B cell (primary cell): ENCODE measurements at regions not wholly inside any gene's neighbourhood (a gene's known extent, or its start where the extent isn't known, plus 50 kb on each side); places are given as distances from the start of the nearest gene placed in this dataset.
"Not testable (repeated sequence)": the region's sequence is repeated elsewhere in the genome, so short reads cannot be mapped to it uniquely, and the experiment has no call there.

Experiments
- ATAC-seq: fragments of 200-7000 bp; cut with Tn5 transposase; one replicate; pipeline ENCODE4 v1.10.0; 2021; ENCODE audit warnings: low read depth, mild to moderate bottlenecking, moderate number of reproducible peaks, moderate library complexity
- CTCF ChIA-PET: fragments of 350-600 bp; sonication (Branson Sonifier 250); formaldehyde crosslinking; loops from one replicate; lab custom pipeline; 2021; ENCODE audit warnings: antibody characterized with exemption, inconsistent platforms; lab: Charles Lee
- POLR2A ChIA-PET: fragments of 350-600 bp; sonication (Branson Sonifier 250); formaldehyde crosslinking; loops from one replicate; lab custom pipeline; 2021; ENCODE audit warnings: antibody characterized with exemption; lab: Charles Lee
- DNase-seq: peaks from one replicate; pipeline ENCODE4 v3.0.0; 2013
- H2AFZ ChIP-seq: 2 replicates; pipeline ENCODE4 v1.6.1; 2012; ENCODE audit warnings: mild to moderate bottlenecking, low read depth, low read length; ENCODE audit not compliant: insufficient read depth, poor library complexity, severe bottlenecking
- H3K27ac ChIP-seq, 2 donors: 1 replicate in 1 of 2; 2 replicates in 1 of 2; pipeline ENCODE4 v1.5.1; 2012 to 2013; ENCODE audit warnings: low read length in 2 of 2, mild to moderate bottlenecking in 2 of 2, moderate library complexity in 1 of 2
- H3K27me3 ChIP-seq, 4 experiments: fragments of 200-600 bp in 1 of 4; sonication (generic) in 1 of 4; replicated peaks in 1 of 4; 1 replicate in 2 of 4; 2 replicates in 2 of 4; pipeline versions ENCODE4 v1.6.1 to v1.7.0; 2013 to 2016; ENCODE audit warnings: low read length in 3 of 4, mild to moderate bottlenecking in 2 of 4, mixed read lengths in 1 of 4, moderate library complexity in 1 of 4; ENCODE audit not compliant: insufficient read depth in 4 of 4, control insufficient read depth in 3 of 4; ENCODE audit errors: control extremely low read depth in 1 of 4
- H3K36me3 ChIP-seq, 2 experiments: replicated peaks in 1 of 2; 1 replicate in 1 of 2; 2 replicates in 1 of 2; pipeline versions ENCODE4 v1.6.1 to v1.7.1; 2013; ENCODE audit warnings: low read length in 1 of 2; ENCODE audit not compliant: insufficient read depth in 2 of 2, control insufficient read depth in 1 of 2; ENCODE audit errors: control extremely low read depth in 1 of 2, extremely low read depth in 1 of 2
- H3K4me1 ChIP-seq, 2 donors: fragments of 200-600 bp in 1 of 2; sonication (generic) in 1 of 2; 1 replicate in 1 of 2; 2 replicates in 1 of 2; pipeline versions ENCODE4 v1.5.1 to v1.6.1; 2013 to 2017; ENCODE audit warnings: low read length in 2 of 2; ENCODE audit not compliant: control insufficient read depth in 2 of 2, insufficient read depth in 2 of 2
- H3K4me2 ChIP-seq: replicated peaks from 2 replicates; pipeline ENCODE3; 2012; ENCODE audit warnings: mild to moderate bottlenecking, low read depth, low read length; ENCODE audit not compliant: poor library complexity, severe bottlenecking
- H3K4me3 ChIP-seq, 5 experiments: fragments of 200-600 bp in 1 of 5; sonication (generic) in 1 of 5; 1 replicate in 3 of 5; 2 replicates in 2 of 5; pipeline versions ENCODE4 v1.5.1 to v1.7.0; 2011 to 2016; ENCODE audit warnings: low read length in 4 of 5, mild to moderate bottlenecking in 4 of 5, low read depth in 2 of 5, control low read depth in 1 of 5, moderate library complexity in 1 of 5; ENCODE audit not compliant: insufficient read depth in 1 of 5; ENCODE audit errors: control extremely low read depth in 1 of 5, extremely low read depth in 1 of 5
- H3K79me2 ChIP-seq: fragments of 200-600 bp; sonication (generic); one replicate; pipeline ENCODE4 v1.6.0; 2016; ENCODE audit warnings: low read length; ENCODE audit not compliant: control insufficient read depth, insufficient read depth
- H3K9ac ChIP-seq: fragments of 200-600 bp; sonication (generic); 2 replicates; pipeline ENCODE4 v1.6.1; 2017; ENCODE audit warnings: mild to moderate bottlenecking, low read length, moderate library complexity
- H3K9me3 ChIP-seq, 3 donors: one replicate each; pipeline versions ENCODE4 v1.6.1 to v1.7.1; 2013; ENCODE audit warnings: low read length in 2 of 3; ENCODE audit not compliant: control insufficient read depth in 2 of 3, insufficient read depth in 1 of 3; ENCODE audit errors: control extremely low read depth in 1 of 3
- H4K20me1 ChIP-seq: 2 replicates; pipeline ENCODE4 v1.6.0; 2012; ENCODE audit warnings: mild to moderate bottlenecking, low read length; ENCODE audit not compliant: insufficient read depth, control insufficient read depth, poor library complexity, severe bottlenecking
- H3K27ac Mint-ChIP-seq: one replicate; pipeline ENCODE4 v1.8.0; 2021; ENCODE audit warnings: mixed read lengths
- H3K27me3 Mint-ChIP-seq: one replicate; pipeline ENCODE4 v1.8.0; 2021; ENCODE audit warnings: mixed read lengths
- H3K4me1 Mint-ChIP-seq: one replicate; pipeline ENCODE4 v1.8.0; 2021; ENCODE audit warnings: mixed read lengths
- H3K4me3 Mint-ChIP-seq: one replicate; pipeline ENCODE4 v1.8.0; 2021; ENCODE audit warnings: mixed read lengths
- H3K9me3 Mint-ChIP-seq: one replicate; pipeline ENCODE4 v1.8.0; 2022; ENCODE audit warnings: mixed read lengths; ENCODE audit not compliant: insufficient read depth
- CTCF ChIP-seq: fragments of 200-600 bp; IDR thresholded peaks from one replicate; pipeline ENCODE4 v1.8.0; 2022; ENCODE audit warnings: antibody characterized with exemption, mild to moderate bottlenecking
- EZH2 ChIP-seq: IDR thresholded peaks from 2 replicates; pipeline ENCODE4 v1.6.1; 2012; ENCODE audit warnings: borderline replicate concordance, low read depth, mild to moderate bottlenecking, moderate library complexity, low read length; ENCODE audit not compliant: insufficient read depth, poor library complexity, severe bottlenecking
- WGBS: methylation state at CpG from one replicate; pipeline ENCODE4 v1.1.5; 2013; ENCODE audit warnings: missing lambda C conversion rate; ENCODE audit not compliant: insufficient coverage; 5-methylcytosine and 5-hydroxymethylcytosine counted together
- intact Hi-C: fragments of 100-400 bp; cut with micrococcal nuclease; formaldehyde crosslinking; loops from one replicate; pipeline ENCODE4 v1.10.0; 2022

- TF ChIP-seq CTCF (no peak), EZH2 (no peak)
- no peak for ATAC-seq
- CTCF ChIA-PET = no interaction called here
Observed at GRCh38 chr4:52203351-52203750, 152.2 kb downstream of the SPATA18 start.

GRCh38 chr4:52204921-52205320, 153.8 kb downstream of the SPATA18 start:
- intact Hi-C loops = no loop called here
- CTCF ChIA-PET = no interaction called here
- H3K9me3 Mint-ChIP-seq = no peaks in the 10 kb centered on the region
- no peak overlapping the region for H3K27ac Mint-ChIP-seq
- H2AFZ ChIP-seq = no peak overlapping the region
- no peaks in the 10 kb centered on the region for H3K4me1 ChIP-seq
- TF ChIP-seq CTCF (no peak), EZH2 (no peak)
- no peak for ATAC-seq
- H3K79me2 ChIP-seq = no peaks in the 10 kb centered on the region
- H3K27me3 ChIP-seq = no peaks in the 10 kb centered on the region
- H3K27me3 Mint-ChIP-seq = no peaks in the 10 kb centered on the region
- no peak overlapping the region for H3K4me3 Mint-ChIP-seq
- no peak for DNase-seq
- H3K4me2 ChIP-seq = no peak overlapping the region
- H3K9ac ChIP-seq = no peak overlapping the region
- H3K4me3 ChIP-seq = no peak overlapping the region
- H3K36me3 ChIP-seq = no peaks in the 10 kb centered on the region
- H3K27ac ChIP-seq = no peak overlapping the region
- no peaks in the 10 kb centered on the region for H3K4me1 Mint-ChIP-seq
- POLR2A ChIA-PET = no interaction called here
- no peaks in the 10 kb centered on the region for H4K20me1 ChIP-seq
- H3K9me3 ChIP-seq = no peaks in the 10 kb centered on the region
- WGBS = 92% methylated on average over 2 of the region's 3 CpGs

More at GRCh38 chr4:52203351-52203750, 152.2 kb downstream of the SPATA18 start:
- Histone ChIP-seq H3K4me1 (no peaks in the 10 kb centered on the region), H4K20me1 (no peaks in the 10 kb centered on the region), H3K4me3 (no peak overlapping the region), H2AFZ (no peak overlapping the region), H3K4me2 (no peak overlapping the region), H3K79me2 (no peaks in the 10 kb centered on the region), H3K27ac (no peak overlapping the region), H3K27me3 (no peaks in the 10 kb centered on the region), H3K9me3 (no peaks in the 10 kb centered on the region), H3K9ac (no peak overlapping the region), H3K36me3 (no peaks in the 10 kb centered on the region)
- Mint-ChIP-seq H3K27me3 (no peaks in the 10 kb centered on the region), H3K27ac (no peak overlapping the region), H3K9me3 (no peaks in the 10 kb centered on the region), H3K4me3 (no peak overlapping the region), H3K4me1 (no peaks in the 10 kb centered on the region)
- no peak for DNase-seq
- intact Hi-C loops = no loop called here
- POLR2A ChIA-PET = no interaction called here
- no CpG with 5 or more reads among the region's 1 CpG for WGBS

GRCh38 chr4:52207146-52207545, 156.0 kb downstream of the SPATA18 start:
- H3K27me3 Mint-ChIP-seq, H3K36me3 ChIP-seq, H3K4me1 Mint-ChIP-seq, H3K9me3 ChIP-seq, H3K79me2 ChIP-seq, H3K4me3 ChIP-seq, CTCF ChIA-PET, H3K4me1 ChIP-seq, H3K9me3 Mint-ChIP-seq, H2AFZ ChIP-seq, intact Hi-C loops, H3K27ac ChIP-seq, H3K4me3 Mint-ChIP-seq, H4K20me1 ChIP-seq, DNase-seq, POLR2A ChIA-PET, H3K27me3 ChIP-seq, H3K27ac Mint-ChIP-seq, H3K9ac ChIP-seq, ATAC-seq, H3K4me2 ChIP-seq: not testable (repeated sequence)
- WGBS = 94% methylated on average over 4 of the region's 4 CpGs
